Vagina (tissue), 2 donors: ENCODE measurements at regions not wholly inside any gene's neighbourhood (a gene's known extent, or its start where the extent isn't known, plus 50 kb on each side); places are given as distances from the start of the nearest gene placed in this dataset.

Experiments
- CTCF ChIP-seq, 3 experiments: fragments of 450-650 bp in 2 of 3; fragments of 200-600 bp in 1 of 3; sonication (generic) in 1 of 3; IDR thresholded peaks; one replicate each; pipeline ENCODE4 v1.5.1; 2017 to 2019; ENCODE audit warnings: antibody characterized with exemption in 3 of 3, mild to moderate bottlenecking in 2 of 3, moderate library complexity in 2 of 3
- POLR2A ChIP-seq, 2 donors: fragments of 450-650 bp; IDR thresholded peaks; one replicate each; pipeline ENCODE4 v1.6.1; 2017; ENCODE audit warnings: antibody characterized with exemption in 2 of 2, mild to moderate bottlenecking in 2 of 2, moderate library complexity in 2 of 2

- TF ChIP-seq POLR2A (IDR thresholded peaks at IDR 0.05) (no peak), CTCF (IDR thresholded peaks at IDR 0.05) (no peak)
These were observed 282.5 kb upstream of the KYNU start for GRCh38 chr2:142594935-142595334.
